HAP-1 (cell line): ENCODE measurements at regions not wholly inside any gene's neighbourhood (a gene's known extent, or its start where the extent isn't known, plus 50 kb on each side); places are given as distances from the start of the nearest gene placed in this dataset.
"Not testable (repeated sequence)": the region's sequence is repeated elsewhere in the genome, so short reads cannot be mapped to it uniquely, and the experiment has no call there.

Experiments used
- DNase-seq, 2 experiments: peaks; one replicate each; pipeline ENCODE4 v3.0.0-alpha.2; 2016 to 2020; ENCODE audit warnings: low spot score in 2 of 2
- H3K27me3 ChIP-seq: fragments of 250-450 bp; sonication (Bioruptor Pico); 2 replicates; pipeline ENCODE4 v1.5.1; 2020; ENCODE audit warnings: low read depth, mild to moderate bottlenecking, moderate library complexity
- H3K36me3 ChIP-seq: fragments of 250-450 bp; sonication (Bioruptor Pico); replicated peaks from 2 replicates; pipeline ENCODE4 v1.5.1; 2020; ENCODE audit warnings: mild to moderate bottlenecking
- H3K4me1 ChIP-seq: fragments of 250-450 bp; sonication (Bioruptor Pico); 2 replicates; pipeline ENCODE4 v1.5.1; 2020; ENCODE audit warnings: mild to moderate bottlenecking
- H3K4me3 ChIP-seq: fragments of 250-450 bp; sonication (Bioruptor Pico); 2 replicates; pipeline ENCODE4 v1.5.1; 2020; ENCODE audit warnings: mild to moderate bottlenecking, moderate library complexity
- H3K9me3 ChIP-seq: fragments of 250-450 bp; sonication (Bioruptor Pico); 2 replicates; pipeline ENCODE4 v1.5.1; 2020; ENCODE audit warnings: mild to moderate bottlenecking, moderate library complexity
- in situ Hi-C: fragments of 300-500 bp; cut with MboI; formaldehyde crosslinking; loops from 3 replicates; pipeline ENCODE4 v1.14.3; 2020; ENCODE audit warnings: low sequenced_read_pairs, inconsistent platforms, mixed read lengths

GRCh38 chr3:5580826-5581225, 393.3 kb downstream of the EDEM1 start:
- Histone ChIP-seq H3K27me3 (no peaks in the 10 kb centered on the region), H3K36me3 (no peaks in the 10 kb centered on the region), H3K9me3 (no peaks in the 10 kb centered on the region), H3K4me1 (no peaks in the 10 kb centered on the region), H3K4me3 (no peak overlapping the region)
- in situ Hi-C loops: no loop called here
- DNase-seq: no peak

GRCh38 chr3:5581743-5582142, 394.2 kb downstream of the EDEM1 start:
- no peaks in the 10 kb centered on the region for H3K27me3 ChIP-seq
- in situ Hi-C loops: no loop called here
- DNase-seq: no peak

GRCh38 chr3:5583920-5584319, 396.4 kb downstream of the EDEM1 start:
- Histone ChIP-seq H3K9me3 (no peaks in the 10 kb centered on the region), H3K4me3 (no peak overlapping the region), H3K36me3 (no peaks in the 10 kb centered on the region), H3K4me1 (no peaks in the 10 kb centered on the region), H3K27me3 (no peaks in the 10 kb centered on the region)
- no peak for DNase-seq
- in situ Hi-C loops: no loop called here

More at GRCh38 chr3:5581743-5582142, 394.2 kb downstream of the EDEM1 start:
- no peaks in the 10 kb centered on the region for H3K9me3 ChIP-seq
- no peaks in the 10 kb centered on the region for H3K36me3 ChIP-seq
- H3K4me3 ChIP-seq: no peak overlapping the region
- no peaks in the 10 kb centered on the region for H3K4me1 ChIP-seq

GRCh38 chr3:5585085-5585484, 397.6 kb downstream of the EDEM1 start:
- no peak for DNase-seq
- Histone ChIP-seq H3K36me3 (no peaks in the 10 kb centered on the region), H3K9me3 (no peaks in the 10 kb centered on the region), H3K27me3 (no peaks in the 10 kb centered on the region), H3K4me1 (no peaks in the 10 kb centered on the region), H3K4me3 (no peak overlapping the region)
- in situ Hi-C loops: no loop called here

- no peak for DNase-seq
- no peak overlapping the region for H3K4me3 ChIP-seq
- H3K36me3 ChIP-seq: no peaks in the 10 kb centered on the region
- no peaks in the 10 kb centered on the region for H3K4me1 ChIP-seq
- in situ Hi-C loops: no loop called here
- no peaks in the 10 kb centered on the region for H3K9me3 ChIP-seq
- H3K27me3 ChIP-seq: no peaks in the 10 kb centered on the region
Measured at GRCh38 chr3:5606884-5607472, 419.5 kb downstream of the EDEM1 start.

GRCh38 chr3:5607581-5607980, 420.1 kb downstream of the EDEM1 start:
- Histone ChIP-seq H3K27me3 (no peaks in the 10 kb centered on the region), H3K4me3 (no peak overlapping the region), H3K4me1 (no peaks in the 10 kb centered on the region), H3K36me3 (no peaks in the 10 kb centered on the region), H3K9me3 (no peaks in the 10 kb centered on the region)
- in situ Hi-C loops: no loop called here
- no peak for DNase-seq

- H3K4me1 ChIP-seq, DNase-seq, H3K36me3 ChIP-seq, H3K4me3 ChIP-seq, H3K9me3 ChIP-seq, in situ Hi-C loops, H3K27me3 ChIP-seq: not testable (repeated sequence)
Measured at GRCh38 chr3:5608971-5609370, 421.5 kb downstream of the EDEM1 start.

- DNase-seq: no peak
- in situ Hi-C loops: no loop called here
Measured at GRCh38 chr3:5613599-5613998, 426.1 kb downstream of the EDEM1 start.

GRCh38 chr3:5616873-5617272, 429.4 kb downstream of the EDEM1 start:
- Histone ChIP-seq H3K36me3 (no peaks in the 10 kb centered on the region), H3K4me3 (no peak overlapping the region), H3K4me1 (no peaks in the 10 kb centered on the region), H3K27me3 (no peaks in the 10 kb centered on the region), H3K9me3 (no peaks in the 10 kb centered on the region)
- no peak for DNase-seq
- in situ Hi-C loops: no loop called here

More at GRCh38 chr3:5613599-5613998, 426.1 kb downstream of the EDEM1 start:
- Histone ChIP-seq H3K4me3 (no peak overlapping the region), H3K9me3 (no peaks in the 10 kb centered on the region), H3K36me3 (no peaks in the 10 kb centered on the region), H3K4me1 (no peaks in the 10 kb centered on the region), H3K27me3 (no peaks in the 10 kb centered on the region)

- DNase-seq: no peak
Measured at GRCh38 chr3:5618170-5618569, 430.7 kb downstream of the EDEM1 start.

GRCh38 chr3:5630406-5630805, 442.9 kb downstream of the EDEM1 start:
- in situ Hi-C loops: no loop called here
- no peak for DNase-seq
- no peaks in the 10 kb centered on the region for H3K4me1 ChIP-seq
- no peaks in the 10 kb centered on the region for H3K9me3 ChIP-seq
- H3K36me3 ChIP-seq: no peaks in the 10 kb centered on the region
- H3K27me3 ChIP-seq: no peaks in the 10 kb centered on the region
- H3K4me3 ChIP-seq: no peak overlapping the region

More at GRCh38 chr3:5618170-5618569, 430.7 kb downstream of the EDEM1 start:
- in situ Hi-C loops: no loop called here
- no peaks in the 10 kb centered on the region for H3K4me1 ChIP-seq
- no peaks in the 10 kb centered on the region for H3K27me3 ChIP-seq
- no peaks in the 10 kb centered on the region for H3K36me3 ChIP-seq
- no peak overlapping the region for H3K4me3 ChIP-seq
- H3K9me3 ChIP-seq: no peaks in the 10 kb centered on the region

GRCh38 chr3:5633960-5634359, 446.5 kb downstream of the EDEM1 start:
- no peaks in the 10 kb centered on the region for H3K27me3 ChIP-seq
- no peaks in the 10 kb centered on the region for H3K9me3 ChIP-seq
- in situ Hi-C loops: no loop called here
- H3K36me3 ChIP-seq: no peaks in the 10 kb centered on the region
- DNase-seq: no peak
- no peak overlapping the region for H3K4me3 ChIP-seq
- no peaks in the 10 kb centered on the region for H3K4me1 ChIP-seq

GRCh38 chr3:5634411-5634810, 446.9 kb downstream of the EDEM1 start:
- no peak overlapping the region for H3K4me3 ChIP-seq
- no peak for DNase-seq
- in situ Hi-C loops: no loop called here
- no peaks in the 10 kb centered on the region for H3K27me3 ChIP-seq
- H3K4me1 ChIP-seq: no peaks in the 10 kb centered on the region
- no peaks in the 10 kb centered on the region for H3K36me3 ChIP-seq
- no peaks in the 10 kb centered on the region for H3K9me3 ChIP-seq

- H3K27me3 ChIP-seq: no peaks in the 10 kb centered on the region
- no peak overlapping the region for H3K4me3 ChIP-seq
- H3K9me3 ChIP-seq: no peaks in the 10 kb centered on the region
- no peak for DNase-seq
- no peaks in the 10 kb centered on the region for H3K36me3 ChIP-seq
- in situ Hi-C loops: no loop called here
- H3K4me1 ChIP-seq: no peaks in the 10 kb centered on the region
Measured at GRCh38 chr3:5635746-5636145, 448.2 kb downstream of the EDEM1 start.

GRCh38 chr3:5638550-5638949, 451.0 kb downstream of the EDEM1 start:
- H3K9me3 ChIP-seq: no peaks in the 10 kb centered on the region
- no peaks in the 10 kb centered on the region for H3K4me1 ChIP-seq
- no peak overlapping the region for H3K4me3 ChIP-seq
- in situ Hi-C loops: no loop called here
- no peaks in the 10 kb centered on the region for H3K36me3 ChIP-seq
- no peaks in the 10 kb centered on the region for H3K27me3 ChIP-seq
- no peak for DNase-seq
